Thyroid gland (tissue), 4 donors: ENCODE measurements at regions not wholly inside any gene's neighbourhood (a gene's known extent, or its start where the extent isn't known, plus 50 kb on each side); places are given as distances from the start of the nearest gene placed in this dataset.

Source experiments
- CTCF ChIP-seq, 6 experiments: fragments of 200-600 bp in 3 of 6; fragments of 450-650 bp in 3 of 6; sonication (generic) in 3 of 6; IDR thresholded peaks; one replicate each; pipeline ENCODE4 v1.5.1; 2016 to 2019; ENCODE audit warnings: antibody characterized with exemption in 6 of 6, mild to moderate bottlenecking in 2 of 6, inconsistent platforms in 1 of 6, moderate library complexity in 1 of 6
- POLR2A ChIP-seq, 2 donors: fragments of 450-650 bp; IDR thresholded peaks; one replicate each; pipeline ENCODE4 v1.6.1; 2017; ENCODE audit warnings: antibody characterized with exemption in 2 of 2, mild to moderate bottlenecking in 2 of 2, moderate library complexity in 1 of 2

GRCh38 chr11:27938011-27938410, 169.9 kb downstream of the KIF18A start:
- TF ChIP-seq CTCF (IDR thresholded peaks at IDR 0.05) = no peak
- no peak for TF ChIP-seq POLR2A (IDR thresholded peaks at IDR 0.05)
